Fibroblast of gingiva (primary cell): ENCODE measurements at regions not wholly inside any gene's neighbourhood (a gene's known extent, or its start where the extent isn't known, plus 50 kb on each side); places are given as distances from the start of the nearest gene placed in this dataset.
"Not testable (repeated sequence)": the region's sequence is repeated elsewhere in the genome, so short reads cannot be mapped to it uniquely, and the experiment has no call there.

Experiments
- DNase-seq: peaks from one replicate; pipeline ENCODE4 v3.0.0-alpha.2; 2011; ENCODE audit warnings: low read depth

DNA sequence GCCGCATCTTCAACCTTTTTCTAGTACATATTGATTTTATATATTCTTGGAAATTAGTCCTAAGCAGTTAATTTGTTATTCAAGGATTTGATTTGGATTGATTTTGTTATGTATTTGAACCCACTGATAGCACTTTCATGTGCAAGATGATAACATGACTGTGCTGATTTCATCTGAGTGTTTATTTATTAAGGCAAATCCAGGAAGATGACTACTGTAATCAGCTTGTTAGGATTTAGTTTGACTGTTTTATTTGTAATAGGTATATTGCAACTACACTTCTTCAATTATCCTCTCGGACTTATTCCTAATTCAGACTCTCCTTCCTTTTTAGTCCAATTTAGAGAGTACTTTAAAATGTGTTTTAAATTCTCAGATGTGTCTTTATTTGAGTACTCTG is 75.1 kb upstream of the PRKG1 start:
- DNase-seq: no peak

DNA sequence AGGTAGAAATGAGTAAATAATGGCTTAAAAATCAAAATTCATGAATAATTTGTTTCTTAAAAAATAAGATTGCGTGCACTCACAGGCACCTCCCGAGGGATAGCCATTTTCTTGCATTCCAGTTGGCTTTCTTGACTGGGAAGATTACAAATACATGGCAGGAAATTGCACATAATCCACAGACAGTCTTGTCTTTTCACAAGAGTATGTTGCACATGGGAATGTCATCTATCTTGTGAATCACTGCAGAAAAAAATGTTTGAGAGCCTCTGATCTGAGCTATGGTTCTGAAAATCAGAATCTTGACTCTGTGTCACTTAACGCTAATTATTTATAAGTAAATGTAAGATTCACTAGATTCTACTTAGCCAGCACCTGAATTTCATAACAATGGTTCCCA is 74.1 kb upstream of the PRKG1 start:
- DNase-seq: peak; percentile 50

- no peak for DNase-seq
Measured at GRCh38 chr10:51000976-51001375, 73.3 kb upstream of the PRKG1 start.

GRCh38 chr10:51001587-51001986 is 72.7 kb upstream of the PRKG1 start:
- no peak for DNase-seq

GRCh38 chr10:51002469-51002868 is 71.8 kb upstream of the PRKG1 start:
- no peak for DNase-seq

- DNase-seq: no peak
Measured at GRCh38 chr10:51004776-51005175, 69.5 kb upstream of the PRKG1 start.

- DNase-seq: no peak
Measured at GRCh38 chr10:51005551-51005950, 68.7 kb upstream of the PRKG1 start.

DNA sequence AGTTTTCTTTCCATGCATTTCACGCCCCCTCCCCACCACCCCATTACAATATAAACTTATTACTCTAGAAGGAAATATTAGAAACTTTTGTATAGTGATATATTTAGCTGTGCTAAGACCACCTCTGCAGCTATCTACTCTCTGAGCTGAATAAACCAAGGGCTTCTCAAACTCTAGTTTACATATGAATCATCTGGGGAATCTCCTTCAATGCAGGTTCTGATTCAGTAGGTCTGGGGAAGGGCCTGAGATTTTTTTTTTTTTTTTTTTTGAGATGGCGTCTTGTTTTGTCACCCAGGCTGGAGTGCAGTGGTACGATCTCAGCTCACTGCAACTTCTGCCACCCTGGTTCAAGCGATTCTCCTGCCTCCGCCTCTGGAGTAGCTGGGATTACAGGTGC is 67.6 kb upstream of the PRKG1 start:
- DNase-seq: no peak

GRCh38 chr10:51007781-51008180 is 66.5 kb upstream of the PRKG1 start:
- no peak for DNase-seq

- no peak for DNase-seq
Measured at GRCh38 chr10:51008346-51008745, 65.9 kb upstream of the PRKG1 start.

- peak; percentile 13 for DNase-seq
Measured at GRCh38 chr10:51010977-51011376, 63.3 kb upstream of the PRKG1 start.

DNA sequence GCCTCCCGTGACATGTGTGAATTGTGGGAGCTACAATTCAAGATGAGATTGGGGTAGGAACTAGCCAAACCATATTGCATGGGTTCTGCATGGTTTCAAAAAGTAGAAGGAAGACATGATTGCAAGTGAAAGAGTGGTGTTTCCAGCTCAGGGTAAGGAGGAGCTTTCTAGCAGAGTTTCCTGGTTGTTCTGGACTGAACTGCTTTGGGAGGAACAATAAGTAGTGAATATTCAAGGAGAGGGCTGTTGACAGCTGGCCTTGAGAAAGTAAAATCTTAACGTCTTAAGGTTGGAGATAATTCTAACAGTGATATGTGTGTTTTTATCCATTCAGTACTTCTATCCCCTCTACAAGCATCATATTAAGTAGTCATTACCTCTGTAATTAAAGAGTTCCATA is 62.2 kb upstream of the PRKG1 start:
- no peak for DNase-seq

DNA sequence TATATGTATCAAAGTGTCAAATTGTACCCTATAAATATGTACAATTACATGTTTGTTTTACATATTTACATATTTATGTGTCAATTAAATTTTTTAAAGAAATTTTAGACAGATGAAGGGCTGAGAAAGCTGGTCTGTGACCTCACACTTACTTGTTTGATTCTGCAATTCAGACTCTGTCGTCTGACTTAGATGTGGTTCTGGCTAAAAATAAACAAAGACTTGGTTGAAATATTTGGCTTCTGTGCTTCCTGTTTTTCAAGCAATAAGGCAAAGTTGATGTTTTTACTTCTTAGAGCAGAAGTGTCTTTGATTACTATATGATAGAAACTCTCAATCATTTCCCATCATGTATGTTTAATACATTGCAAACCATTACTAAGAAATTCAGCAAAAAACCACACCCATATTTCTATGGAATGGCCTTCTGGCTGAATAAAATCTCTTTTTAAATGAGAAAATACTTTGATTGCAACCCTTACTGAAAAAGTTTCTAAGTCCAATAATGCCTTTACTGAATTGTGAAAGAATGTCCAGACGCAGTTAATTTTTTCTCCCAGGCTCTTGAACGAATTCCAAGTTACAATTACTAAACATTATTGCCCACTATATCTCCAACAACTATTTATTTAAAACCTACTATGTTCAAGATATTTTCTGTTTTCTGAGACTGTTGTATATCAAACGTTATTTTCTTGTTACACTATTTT is 59.5 kb upstream of the PRKG1 start:
- peak; percentile 24 for DNase-seq

- not testable (repeated sequence) for DNase-seq
Measured at GRCh38 chr10:51015390-51015754, 58.9 kb upstream of the PRKG1 start.

- DNase-seq: no peak
Measured at GRCh38 chr10:51020200-51020599, 54.1 kb upstream of the PRKG1 start.

DNA sequence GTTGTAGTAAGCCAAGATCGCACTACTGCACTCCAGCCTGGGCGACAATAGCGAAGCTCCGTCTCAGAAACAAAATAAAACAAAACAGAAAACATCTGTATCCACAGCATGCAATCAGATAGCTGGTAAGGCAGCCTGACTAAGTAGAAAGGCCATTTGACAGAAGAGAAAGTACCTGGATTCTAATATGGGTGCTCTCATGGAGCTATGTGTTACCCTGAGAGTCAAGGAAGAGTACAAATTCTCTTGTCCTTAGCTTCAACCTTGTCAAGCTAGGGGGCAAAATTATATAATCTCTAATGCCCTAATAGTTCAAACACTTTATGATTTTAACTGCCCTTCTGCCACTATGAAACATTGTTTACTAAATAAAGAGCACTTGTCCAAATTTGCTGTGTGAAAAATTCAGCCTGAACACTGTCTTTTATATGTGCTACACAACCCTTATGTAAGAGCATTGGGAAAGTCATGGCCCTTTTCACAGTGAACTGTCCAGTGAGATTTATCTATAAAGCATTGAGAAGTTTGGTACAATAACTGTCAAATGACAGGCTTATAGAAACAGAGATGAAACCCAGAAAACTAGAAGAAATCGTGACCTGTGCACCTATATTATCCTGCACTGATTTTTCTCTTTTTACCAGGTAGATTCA is 51.2 kb upstream of the PRKG1 start:
- DNase-seq: no peak

- no peak for DNase-seq
Measured at GRCh38 chr10:51023636-51024035, 50.7 kb upstream of the PRKG1 start.
